ENCODE measurements at regions not wholly inside any gene's neighbourhood (a gene's known extent, or its start where the extent isn't known, plus 50 kb on each side); places are given as distances from the start of the nearest gene placed in this dataset.
"Not testable (repeated sequence)": the region's sequence is repeated elsewhere in the genome, so short reads cannot be mapped to it uniquely, and the experiment has no call there.

DNA sequence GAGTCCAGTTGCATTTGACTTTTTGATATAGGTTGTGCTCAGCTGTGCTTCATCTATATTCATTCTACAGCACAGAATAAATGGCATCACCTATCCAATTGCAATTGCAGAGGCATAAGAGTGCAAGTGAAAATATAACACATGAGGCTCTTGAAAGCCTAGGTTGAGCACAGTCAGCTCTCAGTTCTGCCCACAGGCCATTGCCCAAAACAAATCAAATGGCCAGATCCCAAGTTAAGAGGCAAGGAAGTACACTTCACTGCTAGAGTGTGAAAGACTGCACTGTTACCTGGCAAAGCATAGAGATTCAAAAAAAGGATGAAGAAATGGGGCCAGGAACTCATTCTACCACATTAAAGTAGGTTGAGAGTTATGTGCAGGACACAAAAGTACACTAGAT lies 305.5 kb upstream of the SEMA6A start:
- DNase-seq, result no peak
- no peak for TF ChIP-seq POLR2A (IDR thresholded peaks at IDR 0.05)
- TF ChIP-seq, protein P1, sequence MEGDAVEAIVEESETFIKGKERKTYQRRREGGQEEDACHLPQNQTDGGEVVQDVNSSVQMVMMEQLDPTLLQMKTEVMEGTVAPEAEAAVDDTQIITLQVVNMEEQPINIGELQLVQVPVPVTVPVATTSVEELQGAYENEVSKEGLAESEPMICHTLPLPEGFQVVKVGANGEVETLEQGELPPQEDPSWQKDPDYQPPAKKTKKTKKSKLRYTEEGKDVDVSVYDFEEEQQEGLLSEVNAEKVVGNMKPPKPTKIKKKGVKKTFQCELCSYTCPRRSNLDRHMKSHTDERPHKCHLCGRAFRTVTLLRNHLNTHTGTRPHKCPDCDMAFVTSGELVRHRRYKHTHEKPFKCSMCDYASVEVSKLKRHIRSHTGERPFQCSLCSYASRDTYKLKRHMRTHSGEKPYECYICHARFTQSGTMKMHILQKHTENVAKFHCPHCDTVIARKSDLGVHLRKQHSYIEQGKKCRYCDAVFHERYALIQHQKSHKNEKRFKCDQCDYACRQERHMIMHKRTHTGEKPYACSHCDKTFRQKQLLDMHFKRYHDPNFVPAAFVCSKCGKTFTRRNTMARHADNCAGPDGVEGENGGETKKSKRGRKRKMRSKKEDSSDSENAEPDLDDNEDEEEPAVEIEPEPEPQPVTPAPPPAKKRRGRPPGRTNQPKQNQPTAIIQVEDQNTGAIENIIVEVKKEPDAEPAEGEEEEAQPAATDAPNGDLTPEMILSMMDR (IDR thresholded peaks at IDR 0.05), result no peak
- intact Hi-C loops (cut with DNase I), result no loop called here
- H3K4me3 ChIP-seq, result no peak overlapping the region
- H3K36me3 ChIP-seq, result no peaks in the 10 kb centered on the region
- H3K9me3 ChIP-seq, result no peaks in the 10 kb centered on the region
- no peak overlapping the region for H3K27ac ChIP-seq
- H3K27me3 ChIP-seq, result no peaks in the 10 kb centered on the region
- H3K4me1 ChIP-seq, result no peaks in the 10 kb centered on the region

DNA sequence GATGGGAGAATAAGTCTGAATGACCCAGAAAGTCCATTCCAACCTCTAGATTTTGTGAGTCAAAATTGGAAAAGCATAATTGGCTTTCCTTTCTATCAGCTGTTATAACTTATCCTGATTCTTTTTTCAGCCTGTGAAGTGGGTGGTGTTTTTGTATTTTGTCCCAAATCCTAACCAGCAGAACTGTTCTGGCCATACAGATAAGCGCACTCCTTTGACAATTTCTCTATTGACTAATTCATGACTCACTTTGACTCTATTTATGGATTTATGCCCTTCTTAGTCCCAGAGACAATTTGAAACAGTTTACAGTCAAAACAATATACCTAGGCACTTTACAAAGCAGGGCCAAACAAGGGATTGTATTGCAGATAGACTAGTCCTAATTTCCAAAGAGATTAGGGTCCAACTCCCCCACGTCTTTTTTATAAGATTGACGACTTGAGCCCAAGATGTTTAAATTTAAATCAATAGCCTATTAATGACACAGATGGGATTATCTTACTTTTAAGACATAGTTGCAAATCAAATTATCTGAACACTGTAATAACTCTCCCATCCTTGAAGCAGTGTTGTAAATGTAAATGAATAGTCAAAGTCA lies 301.7 kb upstream of the SEMA6A start:
- intact Hi-C loops (cut with DNase I), result no loop called here
- DNase-seq, result no peak
- H3K27me3 ChIP-seq, result no peaks in the 10 kb centered on the region
- no peak overlapping the region for H3K27ac ChIP-seq
- H3K4me3 ChIP-seq, result no peak overlapping the region
- WGBS, 2 donors, result 50 to 61% methylated on average over 3 of the region's 3 CpGs
- H3K9me3 ChIP-seq, result no peaks in the 10 kb centered on the region
- no peaks in the 10 kb centered on the region for H3K36me3 ChIP-seq
- H3K4me1 ChIP-seq, result no peaks in the 10 kb centered on the region
- TF ChIP-seq, protein P1 (IDR thresholded peaks at IDR 0.05), result no peak
- no peak for TF ChIP-seq POLR2A (IDR thresholded peaks at IDR 0.05)

GRCh38 chr5:116872986-116873385 lies 298.4 kb upstream of the SEMA6A start:
- Histone ChIP-seq H3K27ac (no peak overlapping the region), H3K4me3 (no peak overlapping the region), H3K36me3 (no peaks in the 10 kb centered on the region), H3K4me1 (no peaks in the 10 kb centered on the region), H3K27me3 (no peaks in the 10 kb centered on the region), H3K9me3 (no peaks in the 10 kb centered on the region)
- TF ChIP-seq, protein P1 (IDR thresholded peaks at IDR 0.05), result no peak
- no peak for TF ChIP-seq POLR2A (IDR thresholded peaks at IDR 0.05)
- 22 to 46% methylated on average over 1 of the region's 1 CpG for WGBS, 2 donors
- no peak for DNase-seq
- intact Hi-C loops (cut with DNase I), result no loop called here

- H3K4me1 ChIP-seq, result no peaks in the 10 kb centered on the region
- intact Hi-C loops (cut with DNase I), result no loop called here
- no peak overlapping the region for H3K27ac ChIP-seq
- TF ChIP-seq POLR2A (IDR thresholded peaks at IDR 0.05), result no peak
- TF ChIP-seq, protein P1 (IDR thresholded peaks at IDR 0.05), result no peak
- no peak for DNase-seq
- H3K4me3 ChIP-seq, result no peak overlapping the region
- no peaks in the 10 kb centered on the region for H3K27me3 ChIP-seq
- WGBS, 2 donors, result 65 to 89% methylated on average over 2 of the region's 2 CpGs
- no peaks in the 10 kb centered on the region for H3K9me3 ChIP-seq
- H3K36me3 ChIP-seq, result no peaks in the 10 kb centered on the region
Measured at GRCh38 chr5:116872486-116872885, 297.9 kb upstream of the SEMA6A start.

GRCh38 chr5:116867825-116868224 lies 293.2 kb upstream of the SEMA6A start:
- WGBS, 2 donors, result 48 to 76% methylated on average over 6 of the region's 6 CpGs
- DNase-seq; H3K36me3 ChIP-seq; H3K27ac ChIP-seq; H3K27me3 ChIP-seq; H3K4me3 ChIP-seq; intact Hi-C loops (cut with DNase I); H3K9me3 ChIP-seq; H3K4me1 ChIP-seq: not testable (repeated sequence)

DNA sequence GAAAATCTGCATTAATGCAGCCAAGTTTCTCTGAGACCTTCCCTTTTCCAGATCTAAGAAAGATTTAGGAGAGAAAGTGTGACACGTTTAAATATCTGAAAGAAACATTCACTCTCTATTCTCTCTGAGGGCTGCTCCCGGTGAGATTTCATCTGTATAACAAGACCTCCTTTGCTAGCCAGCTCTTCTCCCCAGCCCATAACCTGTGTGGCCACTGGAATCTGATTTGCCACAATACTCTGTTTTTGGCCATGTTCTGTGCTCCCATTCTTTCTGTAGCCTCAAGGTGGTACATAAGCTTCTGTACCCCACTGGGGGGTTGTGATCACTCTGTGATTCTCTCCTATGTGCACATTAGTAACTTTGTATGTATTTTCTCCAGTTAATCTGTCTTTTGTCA lies 291.0 kb upstream of the SEMA6A start:
- no peaks in the 10 kb centered on the region for H3K27me3 ChIP-seq
- no peak for DNase-seq
- 65 to 68% methylated on average over 2 of the region's 2 CpGs for WGBS, 2 donors
- no peaks in the 10 kb centered on the region for H3K4me1 ChIP-seq
- H3K27ac ChIP-seq, result no peak overlapping the region
- H3K9me3 ChIP-seq, result no peaks in the 10 kb centered on the region
- TF ChIP-seq, protein P1 (IDR thresholded peaks at IDR 0.05), result no peak
- TF ChIP-seq POLR2A (IDR thresholded peaks at IDR 0.05), result no peak
- intact Hi-C loops (cut with DNase I), result no loop called here
- no peaks in the 10 kb centered on the region for H3K36me3 ChIP-seq
- no peak overlapping the region for H3K4me3 ChIP-seq
